K562 (cell line): ENCODE measurements at regions not wholly inside any gene's neighbourhood (a gene's known extent, or its start where the extent isn't known, plus 50 kb on each side); places are given as distances from the start of the nearest gene placed in this dataset.

ENCODE experiments used
- ATAC-seq: fragments of 200-7000 bp; cut with Tn5 transposase; 3 replicates; pipeline ENCODE4 v1.9.1; 2020; ENCODE audit warnings: moderate library complexity
- BruUV-seq: library from RNA; stranded (reverse); fragments of 400-500 nt; replicated peaks from 2 replicates; lab custom pipeline; 2021; lab: Mats Ljungman, UMichigan
- CTCF ChIA-PET: fragments of 300-600 bp; formaldehyde crosslinking; extraction: SDS; loops from one replicate; lab custom pipeline; 2021; ENCODE audit warnings: low intra/inter-chr PET ratio; lab: Yijun Ruan, JAX
- POLR2A ChIA-PET: fragments of 300-600, 350-650 bp; sonication (Branson Sonifier 250); formaldehyde crosslinking; extraction: SDS; loops from one replicate; lab custom pipeline; 2021; ENCODE audit warnings: antibody characterized with exemption, inconsistent platforms; lab: Yijun Ruan, JAX
- DNase-seq, 4 experiments: peaks; one replicate each; pipeline versions ENCODE4 v3.0.0 to v3.0.0-alpha.2; 2011 to 2018; ENCODE audit warnings: low spot score in 3 of 4, mixed read lengths in 3 of 4; ENCODE audit errors: extremely low read depth in 1 of 4
- FAIRE-seq: peaks from 2 replicates; lab custom pipeline; 2011; peaks lifted over from hg19 to GRCh38; lab: Jason Lieb, UNC
- H2AFZ ChIP-seq: 2 replicates; pipeline ENCODE4 v1.6.0; 2011; ENCODE audit warnings: low read depth, low read length, control low read depth, inconsistent platforms
- H3K27ac ChIP-seq: fragments of 200-600 bp; 3 replicates; pipeline ENCODE4 v1.8.0; 2011; ENCODE audit warnings: low read depth, mild to moderate bottlenecking, control low read depth, inconsistent platforms, low read length, moderate library complexity, mixed read lengths; ENCODE audit errors: extremely low read depth
- H3K27me3 ChIP-seq, 2 experiments: fragments of 300-600 bp in 1 of 2; 2 replicates in 1 of 2; 3 replicates in 1 of 2; pipeline versions ENCODE4 v1.6.0 to v1.8.0; 2011; ENCODE audit warnings: inconsistent platforms in 2 of 2, low read length in 2 of 2, mild to moderate bottlenecking in 1 of 2, mixed read lengths in 1 of 2, moderate library complexity in 1 of 2; ENCODE audit not compliant: control insufficient read depth in 2 of 2, insufficient read depth in 2 of 2
- H3K36me3 ChIP-seq: fragments of 300-600 bp; 3 replicates; pipeline ENCODE4 v1.8.0; 2011; ENCODE audit warnings: mild to moderate bottlenecking, low read length, inconsistent platforms; ENCODE audit not compliant: control insufficient read depth, insufficient read depth
- H3K4me1 ChIP-seq, 2 experiments: fragments of 200-600 bp in 1 of 2; replicated peaks in 1 of 2; 2 replicates in 1 of 2; 3 replicates in 1 of 2; pipeline versions ENCODE4 v1.5.1 to v1.8.0; 2011; ENCODE audit warnings: inconsistent platforms in 2 of 2, low read length in 2 of 2, mild to moderate bottlenecking in 1 of 2, mixed read lengths in 1 of 2, moderate library complexity in 1 of 2; ENCODE audit not compliant: control insufficient read depth in 2 of 2, insufficient read depth in 2 of 2
- H3K4me2 ChIP-seq: 2 replicates; pipeline ENCODE4 v1.6.1; 2011; ENCODE audit warnings: low read length, control low read depth, inconsistent platforms, mixed read lengths; ENCODE audit not compliant: insufficient read depth
- H3K4me3 ChIP-seq: fragments of 200-600 bp; sonication (generic), shearing (Covaris generic); 2 replicates; pipeline ENCODE4 v1.5.1; 2016; ENCODE audit warnings: control low read depth, inconsistent platforms
- H3K79me2 ChIP-seq: fragments of 200-600 bp; 3 replicates; pipeline ENCODE4 v1.8.0; 2011; ENCODE audit warnings: low read length, inconsistent platforms; ENCODE audit not compliant: control insufficient read depth, insufficient read depth
- H3K9ac ChIP-seq, 2 experiments: 2 replicates each; pipeline versions ENCODE4 v1.6.0 to v1.6.1; 2011; ENCODE audit warnings: low read depth in 2 of 2, low read length in 2 of 2, control low read depth in 1 of 2, inconsistent platforms in 1 of 2, mild to moderate bottlenecking in 1 of 2, mixed read lengths in 1 of 2; ENCODE audit not compliant: insufficient read depth in 1 of 2
- H3K9me1 ChIP-seq: one replicate; pipeline ENCODE4 v1.6.0; 2011; ENCODE audit warnings: inconsistent platforms, mild to moderate bottlenecking, low read length, moderate library complexity; ENCODE audit not compliant: control insufficient read depth, insufficient read depth
- H3K9me3 ChIP-seq: replicated peaks from 2 replicates; pipeline ENCODE4 v1.5.1; 2011; ENCODE audit warnings: low read depth, low read length, inconsistent platforms; ENCODE audit not compliant: control insufficient read depth, insufficient read depth
- H4K20me1 ChIP-seq: replicated peaks from 2 replicates; pipeline ENCODE4 v1.6.1; 2011; ENCODE audit warnings: low read length, inconsistent platforms, mixed read lengths; ENCODE audit not compliant: control insufficient read depth, insufficient read depth
- CEBPB ChIP-seq: fragments of 450-650 bp; IDR thresholded peaks from 2 replicates; pipeline ENCODE4 v1.6.1; 2016; ENCODE audit warnings: missing genetic modification characterization, missing compliant biosample characterization
- CEBPG ChIP-seq, 3 experiments: fragments of 200-800 bp in 1 of 3; sonication (Bioruptor generic) in 1 of 3; sonication (generic) in 1 of 3; formaldehyde crosslinking in 1 of 3; IDR thresholded peaks in 2 of 3; conservative IDR thresholded peaks in 1 of 3; 2 replicates each; pipeline versions ENCODE4 v1.6.1 to v1.8.0; 2016 to 2022; ENCODE audit warnings: missing compliant biosample characterization in 2 of 3, missing genetic modification characterization in 2 of 3, mild to moderate bottlenecking in 1 of 3, missing genetic modification reagents in 1 of 3
- HNRNPUL1 ChIP-seq: fragments of 200-400 bp; formaldehyde crosslinking; IDR thresholded peaks from 2 replicates; pipeline ENCODE4 v1.6.1; 2017; ENCODE audit warnings: low read length
- SMAD2 ChIP-seq: fragments of 150-350 bp; IDR thresholded peaks from 2 replicates; pipeline ENCODE4 v1.6.1; 2014; ENCODE audit warnings: low read depth, mild to moderate bottlenecking, low read length
- SP1 ChIP-seq: sonication (generic); formaldehyde crosslinking; IDR thresholded peaks from 2 replicates; pipeline ENCODE4 v1.8.1; 2022; ENCODE audit warnings: mild to moderate bottlenecking, missing genetic modification reagents
- TAF7 ChIP-seq: fragments of 450-650 bp; IDR thresholded peaks from 2 replicates; pipeline ENCODE4 v1.6.1; 2016; ENCODE audit warnings: missing genetic modification characterization, missing compliant biosample characterization
- ZNF41 ChIP-seq: fragments of 250-450 bp; sonication (Bioruptor Pico); conservative IDR thresholded peaks from 2 replicates; pipeline ENCODE4 v1.4.0; 2020; ENCODE audit warnings: mild to moderate bottlenecking
- ZNF766 ChIP-seq: fragments of 200-800 bp; sonication (Bioruptor generic); conservative IDR thresholded peaks from 2 replicates; pipeline ENCODE4 v1.6.1; 2016; ENCODE audit warnings: missing genetic modification characterization, missing compliant biosample characterization
- WGBS: fragments of 100-300 bp; shearing (Covaris generic); methylation state at CpG from one replicate; pipeline ENCODE4 v1.1.6; 2016; ENCODE audit warnings: low coverage, mixed read lengths; ENCODE audit not compliant: insufficient coverage; ENCODE audit errors: missing lambda C conversion rate; 5-methylcytosine and 5-hydroxymethylcytosine counted together
- in situ Hi-C: fragments of 300-500 bp; cut with MboI; formaldehyde crosslinking; loops from 4 replicates; pipeline ENCODE4 v1.15.0; 2018; ENCODE audit warnings: inconsistent platforms, mixed read lengths
- intact Hi-C: fragments of 100-400 bp; cut with micrococcal nuclease; formaldehyde crosslinking; loops from 2 replicates; pipeline ENCODE4 v1.14.2; 2022

GRCh38 chr5:96331210-96331609 is 101.8 kb downstream of the PCSK1 start:
- H2AFZ ChIP-seq = no peak overlapping the region
- CTCF ChIA-PET = no interaction called here
- no TSS peak for BruUV-seq

GRCh38 chr5:96330530-96331140 is 102.4 kb downstream of the PCSK1 start:
- no peak for ATAC-seq
- FAIRE-seq = no peak
- no peaks in the 10 kb centered on the region for H3K9me1 ChIP-seq
- H3K36me3 ChIP-seq = no peaks in the 10 kb centered on the region
- peaks cover 5 to 12% of the 10 kb centered on the region in 2 experiments; a peak in 4 of 5 replicates for H3K27me3 ChIP-seq
- no peak overlapping the region for H3K9ac ChIP-seq
- H3K4me2 ChIP-seq = no peak overlapping the region
- no peak overlapping the region for H2AFZ ChIP-seq
- DNase-seq = no peak
- CTCF ChIA-PET = no interaction called here
- H3K9me3 ChIP-seq = no peaks in the 10 kb centered on the region
- in situ Hi-C loops (loop anchor here (25.0 kb wide), 1 partner anchor 693 kb away; the partner anchor contains the start of gene RFESD), intact Hi-C loops (loop anchor here (10.0 kb wide), 1 partner anchor 156 kb away; no protein-coding TSS in a partner anchor)
- TF ChIP-seq SP1 (CRISPR knock-in tag) = no peak
- TF ChIP-seq ZNF41 (CRISPR knock-in tag) = no peak
- no peak for TF ChIP-seq ZNF766 (CRISPR knock-in tag)
- no peak for TF ChIP-seq SMAD2
- TF ChIP-seq HNRNPUL1 = no peak
- no peaks in the 10 kb centered on the region for H3K79me2 ChIP-seq
- H4K20me1 ChIP-seq = no peaks in the 10 kb centered on the region
- no peak overlapping the region for H3K27ac ChIP-seq
- BruUV-seq = no TSS peak
- 1% methylated on average over 4 of the region's 4 CpGs for WGBS
- no peak overlapping the region for H3K4me3 ChIP-seq
- no peaks in the 10 kb centered on the region for H3K4me1 ChIP-seq
- POLR2A ChIA-PET = no interaction called here

More at GRCh38 chr5:96331210-96331609, 101.8 kb downstream of the PCSK1 start:
- no peaks in the 10 kb centered on the region for H3K79me2 ChIP-seq
- no peak for ATAC-seq
- H3K27me3 ChIP-seq = peaks cover 5 to 12% of the 10 kb centered on the region in 2 experiments; a peak in 4 of 5 replicates
- no peaks in the 10 kb centered on the region for H3K9me3 ChIP-seq
- H3K36me3 ChIP-seq = no peaks in the 10 kb centered on the region
- no peak for DNase-seq
- intact Hi-C loops (loop anchor here (10.0 kb wide), 1 partner anchor 156 kb away; no protein-coding TSS in a partner anchor), in situ Hi-C loops (loop anchor here (25.0 kb wide), 1 partner anchor 694 kb away; the partner anchor contains the start of gene RFESD)
- WGBS = 0% methylated on average over 3 of the region's 3 CpGs
- H3K9me1 ChIP-seq = no peaks in the 10 kb centered on the region
- H3K4me2 ChIP-seq = no peak overlapping the region
- no peaks in the 10 kb centered on the region; a peak in 1 of 5 replicates for H3K4me1 ChIP-seq
- no peaks in the 10 kb centered on the region for H4K20me1 ChIP-seq
- POLR2A ChIA-PET = no interaction called here
- TF ChIP-seq TAF7 (tag) (no peak), CEBPG (CRISPR knock-in tag; IDR thresholded peaks at IDR 0.05) (no peak), CEBPG (tag; conservative IDR thresholded peaks at IDR 0.05 in 1 of 2, IDR thresholded peaks at IDR 0.05 in 1 of 2) (0 out of 4 replicates have a peak, but pooled peaks of 1 of the 2 experiments have one; percentile 15), CEBPB (tag) (peak; percentile 29; the same call in 1 of the 2 replicates)
- H3K27ac ChIP-seq = no peak overlapping the region
- FAIRE-seq = no peak
- no peak overlapping the region for H3K9ac ChIP-seq
- no peak overlapping the region for H3K4me3 ChIP-seq
